ENCODE measurements at regions not wholly inside any gene's neighbourhood (a gene's known extent, or its start where the extent isn't known, plus 50 kb on each side); places are given as distances from the start of the nearest gene placed in this dataset.

DNA sequence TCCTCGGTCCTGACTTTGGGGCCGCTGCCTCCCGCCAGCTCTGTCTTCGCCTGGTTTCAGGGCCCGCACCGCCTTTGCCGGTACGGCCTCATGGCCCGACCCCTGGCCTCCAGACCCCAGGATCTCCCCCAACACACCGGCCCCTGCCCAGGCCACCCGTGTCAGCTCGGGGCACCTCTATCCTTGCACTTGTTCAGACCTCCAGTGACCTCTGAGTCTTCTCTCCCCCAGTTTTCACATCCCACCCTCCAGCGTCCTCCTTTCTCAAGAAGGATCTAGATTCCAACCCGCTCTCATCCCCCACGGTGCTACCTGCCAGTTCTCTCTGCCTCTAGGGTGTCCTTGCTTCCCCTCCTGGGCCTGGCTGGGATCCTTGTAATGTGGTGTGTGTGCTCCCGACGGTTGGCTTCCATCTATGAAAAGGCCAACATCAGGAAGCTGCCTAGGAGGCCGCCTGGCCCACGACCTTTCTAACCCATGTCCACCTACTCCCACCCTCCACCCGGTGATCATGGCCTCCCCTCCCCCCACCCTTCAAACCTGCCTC is 61.1 kb downstream of the SPATA31C2 start:
- Histone ChIP-seq H3K4me3 (peak overlapping the region; percentile 48 to 55), H3K4me1 (peaks cover 16% of the 10 kb centered on the region), H3K27me3 (no peaks in the 10 kb centered on the region), H3K36me3 (no peaks in the 10 kb centered on the region), H3K27ac (peak overlapping the region; percentile 83), H3K9me3 (no peaks in the 10 kb centered on the region)
- intact Hi-C loops (cut with DNase I), result no loop called here
- TF ChIP-seq POLR2AphosphoS5 (IDR thresholded peaks at IDR 0.05; ENCODE audit: insufficient read depth in 1 of 2, low read depth in 1 of 2) (no peak), CTCF (IDR thresholded peaks at IDR 0.05) (no peak), POLR2A (IDR thresholded peaks at IDR 0.05) (no peak)
- DNase-seq (ENCODE audit: extremely low spot score in 2 of 2), result no peak

GRCh38 chr9:88076286-88077070 is 61.8 kb downstream of the SPATA31C2 start:
- DNase-seq (ENCODE audit: extremely low spot score in 2 of 2), result no peak
- peaks cover 16% of the 10 kb centered on the region for H3K4me1 ChIP-seq
- H3K36me3 ChIP-seq, result no peaks in the 10 kb centered on the region
- peak overlapping the region; percentile 83 for H3K27ac ChIP-seq
- intact Hi-C loops (cut with DNase I), result no loop called here
- no peaks in the 10 kb centered on the region for H3K27me3 ChIP-seq
- TF ChIP-seq CTCF (IDR thresholded peaks at IDR 0.05) (peak in 1 of 3 experiments; percentile 14), POLR2AphosphoS5 (IDR thresholded peaks at IDR 0.05; ENCODE audit: insufficient read depth in 1 of 2, low read depth in 1 of 2) (peak in 1 of 2 donors; percentile 54), POLR2A (IDR thresholded peaks at IDR 0.05) (no peak)
- peak overlapping the region; percentile 48 to 55 for H3K4me3 ChIP-seq
- H3K9me3 ChIP-seq, result no peaks in the 10 kb centered on the region

- intact Hi-C loops (cut with DNase I), result no loop called here
- H3K9me3 ChIP-seq, result no peaks in the 10 kb centered on the region
- no peaks in the 10 kb centered on the region for H3K36me3 ChIP-seq
- peaks cover 16% of the 10 kb centered on the region for H3K4me1 ChIP-seq
- H3K27me3 ChIP-seq, result no peaks in the 10 kb centered on the region
- peak overlapping the region; percentile 83 for H3K27ac ChIP-seq
- peak overlapping the region; percentile 48 to 55 for H3K4me3 ChIP-seq
- TF ChIP-seq POLR2AphosphoS5 (IDR thresholded peaks at IDR 0.05; ENCODE audit: insufficient read depth in 1 of 2, low read depth in 1 of 2) (no peak), CTCF (IDR thresholded peaks at IDR 0.05) (no peak), POLR2A (IDR thresholded peaks at IDR 0.05) (no peak)
- no peak for DNase-seq (ENCODE audit: extremely low spot score in 2 of 2)
Measured at GRCh38 chr9:88075966-88076285, 62.3 kb downstream of the SPATA31C2 start.

DNA sequence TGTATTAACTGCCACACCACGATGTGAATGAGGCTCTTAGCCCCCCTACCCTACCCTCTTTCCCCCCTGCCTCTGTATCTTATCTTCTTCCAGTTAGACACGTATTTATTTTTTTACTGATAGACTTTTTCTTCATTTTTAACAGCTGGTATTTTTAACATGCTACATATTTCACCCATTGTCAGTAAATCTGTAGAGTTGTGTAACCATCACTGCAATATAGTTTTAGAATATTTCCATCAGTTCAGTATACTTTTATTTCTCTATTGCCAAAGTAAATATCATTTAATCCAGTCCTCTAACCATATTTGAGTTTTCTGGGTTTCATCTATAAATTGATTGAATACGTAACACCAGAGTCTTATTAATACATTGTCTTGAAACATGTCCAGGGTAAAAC is 62.8 kb downstream of the SPATA31C2 start:
- no peaks in the 10 kb centered on the region for H3K36me3 ChIP-seq
- H3K27ac ChIP-seq, result no peak overlapping the region
- H3K4me3 ChIP-seq, result no peak overlapping the region
- no peaks in the 10 kb centered on the region for H3K9me3 ChIP-seq
- no peaks in the 10 kb centered on the region for H3K27me3 ChIP-seq
- TF ChIP-seq POLR2A (IDR thresholded peaks at IDR 0.05), result no peak
- no peak for TF ChIP-seq POLR2AphosphoS5 (IDR thresholded peaks at IDR 0.05; ENCODE audit: insufficient read depth in 1 of 2, low read depth in 1 of 2)
- no peak for TF ChIP-seq CTCF (IDR thresholded peaks at IDR 0.05)
- no peak for DNase-seq (ENCODE audit: extremely low spot score in 2 of 2)
- peaks cover 16% of the 10 kb centered on the region for H3K4me1 ChIP-seq
- intact Hi-C loops (cut with DNase I), result no loop called here

DNA sequence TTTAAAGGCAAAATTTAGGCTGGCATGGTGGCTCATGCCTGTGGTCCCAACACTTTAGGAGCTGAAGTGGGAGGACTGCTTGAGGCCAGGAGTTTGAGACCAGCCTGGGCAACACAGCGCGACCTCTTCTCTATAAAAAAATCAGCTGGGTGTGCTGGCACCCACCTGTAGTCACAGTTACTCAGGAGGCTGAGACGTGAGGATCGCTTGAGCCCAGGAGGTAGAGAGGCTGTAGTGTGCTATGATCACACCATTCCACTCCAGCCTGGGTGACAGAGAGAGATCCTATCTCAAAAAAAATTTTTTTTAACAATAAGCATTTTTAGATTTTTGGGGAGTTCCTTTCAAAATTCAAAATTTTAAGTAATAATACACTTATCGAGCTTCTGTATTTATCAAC is 63.3 kb downstream of the SPATA31C2 start:
- H3K36me3 ChIP-seq, result no peaks in the 10 kb centered on the region
- no peak for TF ChIP-seq POLR2A (IDR thresholded peaks at IDR 0.05)
- TF ChIP-seq POLR2AphosphoS5 (IDR thresholded peaks at IDR 0.05; ENCODE audit: insufficient read depth in 1 of 2, low read depth in 1 of 2), result no peak
- TF ChIP-seq CTCF (IDR thresholded peaks at IDR 0.05), result no peak
- DNase-seq (ENCODE audit: extremely low spot score in 2 of 2), result no peak
- intact Hi-C loops (cut with DNase I), result no loop called here
- no peaks in the 10 kb centered on the region for H3K27me3 ChIP-seq
- no peak overlapping the region for H3K27ac ChIP-seq
- no peaks in the 10 kb centered on the region for H3K9me3 ChIP-seq
- peaks cover 16% of the 10 kb centered on the region for H3K4me1 ChIP-seq
- H3K4me3 ChIP-seq, result no peak overlapping the region
